GM19467 (cell line): ENCODE measurements at regions not wholly inside any gene's neighbourhood (a gene's known extent, or its start where the extent isn't known, plus 50 kb on each side); places are given as distances from the start of the nearest gene placed in this dataset.

Experiments used
- ATAC-seq: cut with Tn5 transposase; IDR thresholded peaks from one replicate; pipeline ENCODE4 v1.9.1; 2021; ENCODE audit warnings: mild to moderate bottlenecking, moderate library complexity; ENCODE audit not compliant: unreplicated experiment

GRCh38 chr2:64361151-64361938 lies 92.6 kb upstream of the LGALSL start:
- no peak for ATAC-seq

DNA sequence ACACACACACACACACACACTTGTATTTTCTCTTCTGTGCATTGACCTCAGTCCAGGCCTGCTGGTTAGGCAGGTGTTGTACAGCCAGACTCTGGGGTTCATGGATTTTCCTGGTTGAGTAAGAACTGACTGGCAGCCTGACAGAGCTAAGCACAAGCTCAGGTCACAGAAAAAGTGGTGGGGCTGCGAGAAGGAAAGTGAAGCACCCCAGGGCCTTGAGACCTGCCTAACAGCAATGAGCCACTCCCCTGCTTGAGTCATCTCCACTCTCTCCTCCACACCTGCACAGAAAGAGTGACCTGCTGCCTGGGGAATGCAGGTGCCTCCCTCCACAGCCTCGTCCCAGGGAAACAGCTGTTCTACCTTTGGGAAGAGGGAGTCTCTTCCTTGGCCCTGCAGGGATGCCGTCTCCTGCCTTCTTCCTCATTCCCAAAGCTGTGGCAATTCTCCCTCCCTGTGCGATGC lies 91.4 kb upstream of the LGALSL start:
- no peak for ATAC-seq

DNA sequence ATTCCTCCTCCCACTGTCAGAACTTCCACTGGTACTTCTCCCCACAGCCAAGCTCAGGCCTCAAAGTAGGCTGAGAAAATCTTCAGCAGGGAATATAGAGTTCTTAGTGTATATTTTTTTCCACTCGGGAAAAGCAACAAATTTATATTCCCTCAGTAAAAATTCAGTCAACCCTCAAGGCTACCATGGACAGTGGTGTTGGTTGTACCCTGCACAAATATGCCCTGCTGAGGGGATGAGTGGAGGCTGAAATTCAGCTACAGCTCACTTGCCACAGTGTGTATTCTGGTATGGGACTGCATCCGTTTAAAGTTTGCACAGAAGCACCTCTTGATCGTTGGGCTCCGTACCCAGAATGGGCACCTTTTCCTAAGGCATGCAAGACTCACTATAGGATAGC lies 90.8 kb upstream of the LGALSL start:
- no peak for ATAC-seq

GRCh38 chr2:64363848-64364247 lies 90.1 kb upstream of the LGALSL start:
- no peak for ATAC-seq

DNA sequence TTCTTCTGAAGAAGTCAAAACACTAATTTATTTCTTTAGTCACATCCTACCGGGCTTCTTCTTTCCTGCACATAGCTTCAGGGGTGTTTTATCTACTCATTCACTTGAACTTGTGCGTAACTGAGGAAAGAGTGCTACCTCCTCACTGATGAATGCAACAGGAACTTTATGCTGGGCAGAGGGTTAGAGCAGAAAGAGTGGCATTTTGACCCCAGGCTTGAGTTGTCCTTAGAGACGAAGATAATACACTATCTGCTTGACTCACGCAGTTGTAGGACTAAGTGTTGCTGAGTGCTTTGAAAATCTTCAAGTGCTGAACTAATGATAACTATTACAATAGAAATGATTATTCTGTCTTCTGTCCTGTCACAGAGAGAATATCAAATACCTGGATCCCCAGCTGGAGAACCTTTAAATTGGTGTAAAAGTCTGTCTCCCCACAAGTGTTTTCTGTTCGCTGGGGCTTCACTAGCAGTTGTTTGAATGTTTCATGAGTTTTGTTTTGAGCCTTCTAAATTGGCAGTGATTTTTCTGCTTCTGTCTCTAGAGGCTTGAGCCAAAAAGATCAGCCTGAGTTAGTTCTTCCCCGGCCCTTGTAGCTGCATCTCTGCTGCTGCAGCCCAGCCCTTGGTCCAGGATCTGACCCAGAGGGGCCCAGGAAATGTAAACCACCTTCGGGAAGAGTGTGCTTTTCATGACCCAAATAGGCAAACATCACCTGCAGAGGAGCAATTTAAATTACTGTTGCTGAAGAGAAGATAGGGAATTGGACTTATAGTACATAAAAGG lies 86.3 kb upstream of the LGALSL start:
- no peak for ATAC-seq

GRCh38 chr2:64369706-64370105 lies 84.3 kb upstream of the LGALSL start:
- ATAC-seq, result no peak

- no peak for ATAC-seq
Measured at GRCh38 chr2:64371727-64372126, 82.2 kb upstream of the LGALSL start.

- no peak for ATAC-seq
Measured at GRCh38 chr2:64374686-64375085, 79.3 kb upstream of the LGALSL start.

- ATAC-seq, result no peak
Measured at GRCh38 chr2:64376926-64377325, 77.0 kb upstream of the LGALSL start.

- ATAC-seq, result no peak
Measured at GRCh38 chr2:64379186-64379585, 74.8 kb upstream of the LGALSL start.

DNA sequence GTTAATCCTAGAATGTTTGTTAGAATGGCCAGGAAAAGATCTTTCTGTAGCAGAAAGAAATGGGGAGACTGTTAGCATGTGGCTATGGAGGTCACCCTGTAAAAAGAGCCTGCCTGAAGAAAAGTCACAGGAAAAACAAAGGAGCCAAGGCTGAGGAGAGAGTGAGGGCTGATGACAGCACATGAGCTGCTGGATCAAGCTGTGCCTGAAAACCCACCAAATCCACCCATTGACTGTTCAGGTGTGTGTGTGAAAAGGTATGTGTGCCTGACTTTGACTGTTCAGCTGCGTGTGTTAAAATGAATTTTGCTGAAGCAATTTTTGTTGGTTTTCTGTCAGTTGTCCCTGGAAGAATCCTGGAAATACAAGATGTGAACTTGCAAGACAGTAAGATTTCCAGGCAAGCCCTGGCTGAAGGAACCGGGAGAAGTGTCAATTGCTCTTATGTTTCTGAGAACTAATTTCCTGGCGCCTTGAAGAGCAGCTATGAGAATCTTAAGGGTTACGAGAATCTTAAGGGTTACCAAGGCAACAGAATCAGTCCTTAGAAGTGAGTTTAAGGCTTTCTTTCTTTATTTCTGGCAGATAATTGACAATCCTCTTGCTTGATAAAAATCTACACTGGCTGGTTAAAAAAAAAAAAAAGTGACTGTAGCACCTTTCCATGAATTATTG lies 73.0 kb upstream of the LGALSL start:
- no peak for ATAC-seq

- ATAC-seq, result no peak
Measured at GRCh38 chr2:64383016-64383591, 70.9 kb upstream of the LGALSL start.

DNA sequence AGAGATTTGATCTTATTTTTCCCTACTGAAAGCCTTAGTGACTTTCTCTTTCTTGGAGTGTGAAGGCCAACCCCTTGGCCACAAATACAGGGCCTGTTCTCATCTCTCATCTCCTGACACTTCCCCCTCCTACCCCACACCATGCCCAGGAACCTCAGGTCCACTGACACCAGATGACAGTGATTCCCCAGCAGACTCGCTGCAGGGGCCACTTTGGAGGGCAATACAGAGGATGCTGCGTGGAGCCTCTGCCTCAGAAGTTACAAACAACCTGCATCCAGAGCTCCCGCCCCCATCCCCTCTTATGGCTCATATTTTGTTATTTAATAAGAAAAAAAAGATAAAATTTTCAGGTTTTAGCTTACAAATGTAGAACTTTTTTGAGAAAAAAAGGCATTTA lies 70.1 kb upstream of the LGALSL start:
- no peak for ATAC-seq

GRCh38 chr2:64386676-64387075 lies 67.3 kb upstream of the LGALSL start:
- ATAC-seq, result no peak

- no peak for ATAC-seq
Measured at GRCh38 chr2:64390586-64390985, 63.4 kb upstream of the LGALSL start.

DNA sequence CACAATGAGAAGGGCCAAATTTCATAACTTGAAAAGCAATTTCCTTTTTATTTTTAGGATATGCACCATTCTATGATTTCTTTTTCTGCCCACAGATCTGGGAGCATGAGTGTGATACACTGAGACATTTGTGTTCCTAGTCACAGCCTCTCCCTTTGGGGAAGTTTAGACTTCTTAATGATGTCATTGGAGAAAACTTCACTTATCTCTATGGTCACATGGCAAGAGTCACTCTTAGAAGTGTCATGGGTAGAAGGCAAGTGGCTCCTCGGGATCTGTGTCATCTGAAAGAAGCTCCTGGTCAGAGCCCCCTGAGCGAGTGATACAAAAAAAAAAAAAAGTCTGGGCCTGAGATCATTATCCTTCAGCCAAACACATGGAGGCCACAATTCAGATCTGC lies 62.5 kb upstream of the LGALSL start:
- no peak for ATAC-seq

GRCh38 chr2:64391940-64392339 lies 62.0 kb upstream of the LGALSL start:
- no peak for ATAC-seq

DNA sequence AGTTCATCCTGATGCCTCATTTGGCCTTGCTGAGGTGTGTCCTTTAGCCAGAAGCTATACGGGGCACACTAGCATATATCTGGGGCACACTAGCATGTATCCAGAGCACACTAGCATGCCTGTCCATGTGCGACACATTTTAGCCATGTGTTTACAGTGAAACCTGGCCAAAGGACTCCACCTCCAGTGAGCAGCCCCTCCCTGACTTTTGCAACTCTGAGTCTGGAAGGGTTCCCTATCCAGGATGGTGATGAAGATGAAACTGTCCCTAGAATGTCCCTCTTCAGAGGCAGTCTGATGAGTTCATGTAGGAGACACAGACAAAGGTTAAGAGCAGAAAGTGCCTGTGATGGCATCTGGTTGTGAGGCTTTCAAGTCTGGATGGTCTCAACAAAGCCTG lies 61.4 kb upstream of the LGALSL start:
- ATAC-seq, result no peak

DNA sequence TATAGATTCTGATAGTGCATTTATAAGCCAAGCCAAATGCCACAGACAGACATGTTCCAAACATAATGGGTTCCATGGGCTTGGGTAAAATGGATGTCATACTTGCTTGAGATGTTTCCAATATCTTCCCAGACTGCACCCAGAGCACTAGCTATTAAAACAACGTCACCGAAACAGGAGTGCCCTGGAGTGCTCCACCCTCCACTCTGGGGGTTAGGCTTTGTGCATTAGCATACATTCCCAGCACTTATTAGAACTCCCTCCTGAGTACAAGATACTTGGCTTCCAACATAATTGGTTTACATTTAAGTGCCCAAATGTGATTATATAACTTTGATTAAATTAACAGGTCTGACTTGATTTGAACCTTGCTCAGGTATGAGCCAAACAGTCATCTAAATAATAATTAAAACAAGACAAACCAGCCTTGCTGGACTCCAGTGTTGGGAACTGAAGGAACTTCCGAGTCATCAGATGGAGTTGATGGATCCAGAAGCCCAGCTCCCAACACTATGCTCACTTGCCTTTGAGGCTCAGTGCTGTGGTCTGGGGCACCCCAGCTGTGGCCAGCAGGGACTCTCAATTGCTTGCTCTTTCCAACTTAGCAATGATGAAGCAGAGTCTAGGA lies 60.5 kb upstream of the LGALSL start:
- no peak for ATAC-seq

- ATAC-seq, result no peak
Measured at GRCh38 chr2:64394153-64394552, 59.8 kb upstream of the LGALSL start.

- ATAC-seq, result no peak
Measured at GRCh38 chr2:64396001-64396400, 58.0 kb upstream of the LGALSL start.
